Stimulated activated CD4-positive, alpha-beta T cell treated with anti-CD3 and anti-CD28 coated beads, Interleukin-4, amount 100 ng/mL, for 1 hour (primary cell): ENCODE measurements at regions not wholly inside any gene's neighbourhood (a gene's known extent, or its start where the extent isn't known, plus 50 kb on each side); places are given as distances from the start of the nearest gene placed in this dataset.
"Not testable (repeated sequence)": the region's sequence is repeated elsewhere in the genome, so short reads cannot be mapped to it uniquely, and the experiment has no call there.

Experiments
- DNase-seq: peaks from one replicate; pipeline ENCODE4 v3.0.0-alpha.2; 2020

GRCh38 chr3:159401069-159401468, 587.6 kb upstream of the IL12A start:
- DNase-seq: no peak

GRCh38 chr3:159409711-159410110, 578.9 kb upstream of the IL12A start:
- DNase-seq: not testable (repeated sequence)

DNA sequence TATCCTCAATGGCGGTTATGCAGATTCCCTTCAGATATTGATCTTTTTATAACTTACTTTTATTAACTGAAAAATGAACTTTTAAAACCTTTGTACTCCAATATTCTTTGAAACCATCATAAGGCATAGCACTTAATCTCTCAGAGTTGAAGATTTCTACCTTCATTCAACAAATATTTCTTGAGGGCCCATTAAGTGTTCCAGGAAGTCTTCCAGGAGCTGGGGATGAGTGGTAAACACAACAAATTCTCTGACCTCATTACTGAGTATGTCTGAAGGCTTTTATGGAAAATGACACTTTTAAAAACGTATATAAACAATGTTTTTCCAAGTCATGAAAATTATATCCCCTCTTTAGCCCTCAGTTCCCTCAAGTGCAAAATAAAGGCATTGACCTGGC, 575.3 kb upstream of the IL12A start:
- no peak for DNase-seq

GRCh38 chr3:159416856-159417255, 571.8 kb upstream of the IL12A start:
- no peak for DNase-seq

- DNase-seq: no peak
Observed at GRCh38 chr3:159417761-159418160, 570.9 kb upstream of the IL12A start.

- DNase-seq: no peak
Observed at GRCh38 chr3:159418571-159419526, 569.8 kb upstream of the IL12A start.

DNA sequence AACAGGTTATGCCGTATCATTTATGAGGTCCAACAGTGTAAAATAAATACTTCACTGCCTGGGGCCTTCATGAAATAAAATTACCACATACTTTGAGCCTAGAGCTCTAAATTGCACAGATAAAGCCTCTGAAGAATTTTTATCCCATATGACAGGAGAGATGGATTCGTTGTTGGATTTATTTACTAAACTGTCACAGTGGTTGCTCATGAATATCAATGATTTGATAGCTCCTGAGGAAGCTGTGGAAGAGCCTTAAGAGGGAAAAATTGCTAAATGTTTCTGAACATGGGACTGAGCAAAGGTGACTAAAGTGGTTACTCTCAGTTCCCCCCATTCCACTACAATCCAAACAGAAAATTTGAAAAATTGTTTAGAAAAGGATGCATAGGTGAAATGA, 558.9 kb upstream of the IL12A start:
- no peak for DNase-seq

DNA sequence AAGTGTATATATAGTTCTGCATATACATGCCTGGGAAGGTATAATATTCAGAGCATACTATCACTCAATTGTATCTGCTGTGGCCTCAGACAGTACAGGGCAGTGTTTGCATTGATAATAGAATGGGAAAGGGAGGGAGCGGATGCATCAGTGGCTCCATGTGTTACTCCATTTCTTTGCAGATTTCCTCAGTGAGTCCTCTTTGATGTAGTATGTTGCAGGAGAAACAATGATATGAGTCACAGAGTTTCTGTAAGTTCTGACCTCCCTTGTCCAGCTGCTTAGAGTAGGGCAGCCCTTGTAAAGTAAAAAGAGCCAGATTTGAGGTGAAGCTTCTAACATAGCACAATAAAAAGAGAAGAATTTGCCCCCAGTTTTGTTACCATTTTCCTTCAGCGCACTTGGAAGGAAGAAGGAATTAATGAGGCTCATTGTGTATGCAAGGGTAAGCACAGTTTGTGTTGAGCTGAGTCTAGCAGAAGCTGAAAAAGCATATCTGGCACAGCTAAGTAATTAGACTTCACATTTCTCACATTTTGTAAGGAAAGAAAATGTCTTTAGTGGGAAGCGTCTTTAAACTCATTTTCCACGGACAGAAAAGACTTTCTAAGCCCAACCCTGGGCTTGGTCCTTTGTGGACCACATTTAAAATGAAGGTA, 555.8 kb upstream of the IL12A start:
- DNase-seq: no peak

DNA sequence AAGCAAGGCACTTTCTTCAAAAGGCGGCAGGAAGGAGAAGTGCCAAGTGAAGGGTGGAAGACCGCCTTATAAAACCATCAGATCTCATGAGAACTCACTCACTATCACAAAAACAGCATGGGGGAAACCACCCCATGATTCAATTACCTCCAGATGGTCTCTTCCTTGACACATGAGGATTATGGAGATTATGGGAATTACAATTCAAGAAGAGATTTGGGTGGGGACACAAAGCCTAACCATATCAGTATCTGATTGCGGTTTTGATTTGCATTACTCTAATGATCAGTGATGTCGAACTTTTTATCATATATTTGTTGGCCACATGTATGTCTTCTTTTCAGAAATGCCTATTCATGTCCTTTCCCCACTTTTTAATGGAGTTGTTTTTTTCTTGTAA, 549.3 kb upstream of the IL12A start:
- DNase-seq: no peak

- no peak for DNase-seq
Observed at GRCh38 chr3:159441279-159441678, 547.4 kb upstream of the IL12A start.

GRCh38 chr3:159443266-159443665, 545.4 kb upstream of the IL12A start:
- no peak for DNase-seq

- DNase-seq: no peak
Observed at GRCh38 chr3:159447841-159448240, 540.8 kb upstream of the IL12A start.

DNA sequence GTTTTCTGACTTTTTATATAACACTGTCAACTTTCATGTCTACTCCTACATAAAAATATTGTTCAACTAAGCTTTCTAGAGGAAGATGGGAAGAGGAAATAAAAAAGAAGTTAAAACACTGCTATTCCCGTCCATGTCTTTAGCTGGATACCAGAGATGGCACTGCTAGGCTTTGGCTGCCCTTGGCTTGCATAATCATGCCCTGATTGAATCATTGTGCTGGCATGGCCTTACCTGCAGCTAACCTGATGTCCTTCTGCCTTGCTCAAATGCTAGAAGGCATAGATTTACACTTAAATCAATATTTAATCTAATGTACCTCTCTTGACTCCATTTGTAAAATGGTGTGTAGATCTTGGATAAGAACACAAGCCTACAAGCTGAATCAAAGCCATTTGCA, 539.7 kb upstream of the IL12A start:
- DNase-seq: no peak

- no peak for DNase-seq
Observed at GRCh38 chr3:159451067-159451466, 537.6 kb upstream of the IL12A start.

DNA sequence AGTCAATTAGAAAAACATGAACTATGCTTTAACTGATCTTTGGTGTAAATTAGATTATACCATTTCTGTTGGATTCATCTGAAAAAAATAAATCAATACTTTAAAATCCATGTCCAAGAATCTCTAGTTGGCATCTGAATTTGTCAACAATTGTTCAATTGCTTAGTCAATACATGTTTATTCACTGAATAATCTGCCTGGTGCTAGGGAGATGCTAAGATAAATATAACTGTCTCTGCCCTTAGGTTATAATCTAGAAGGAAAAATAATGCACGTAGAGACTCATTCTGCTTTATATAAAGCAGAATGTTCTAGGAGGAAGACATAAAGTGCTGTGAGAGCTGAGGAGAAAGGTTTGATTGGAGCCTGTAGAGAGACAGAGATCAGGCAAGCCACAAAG, 537.2 kb upstream of the IL12A start:
- no peak for DNase-seq

GRCh38 chr3:159453036-159453435, 535.6 kb upstream of the IL12A start:
- DNase-seq: no peak

DNA sequence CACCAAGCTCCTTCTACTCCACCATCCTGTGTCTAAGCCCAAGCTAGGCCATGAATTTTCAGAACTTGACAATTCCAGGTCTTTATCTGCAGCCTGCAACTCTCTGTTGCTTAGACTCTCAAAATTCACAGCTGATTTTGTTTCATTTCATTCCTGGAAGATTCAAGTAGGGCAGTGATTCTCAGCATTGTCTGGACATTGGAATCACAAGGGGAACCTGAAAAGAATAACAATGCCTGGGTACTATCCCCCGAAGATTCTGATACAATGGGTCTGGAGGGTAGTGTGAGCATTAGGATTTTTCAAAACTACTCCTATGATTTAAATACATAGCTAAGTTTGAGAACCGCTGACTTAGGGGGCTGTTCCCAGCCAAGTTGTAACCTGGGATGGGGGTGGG, 534.7 kb upstream of the IL12A start:
- DNase-seq: no peak

GRCh38 chr3:159455741-159456181, 532.9 kb upstream of the IL12A start:
- DNase-seq: no peak

- DNase-seq: no peak
Observed at GRCh38 chr3:159458010-159458409, 530.6 kb upstream of the IL12A start.

GRCh38 chr3:159458982-159459381, 529.7 kb upstream of the IL12A start:
- no peak for DNase-seq

DNA sequence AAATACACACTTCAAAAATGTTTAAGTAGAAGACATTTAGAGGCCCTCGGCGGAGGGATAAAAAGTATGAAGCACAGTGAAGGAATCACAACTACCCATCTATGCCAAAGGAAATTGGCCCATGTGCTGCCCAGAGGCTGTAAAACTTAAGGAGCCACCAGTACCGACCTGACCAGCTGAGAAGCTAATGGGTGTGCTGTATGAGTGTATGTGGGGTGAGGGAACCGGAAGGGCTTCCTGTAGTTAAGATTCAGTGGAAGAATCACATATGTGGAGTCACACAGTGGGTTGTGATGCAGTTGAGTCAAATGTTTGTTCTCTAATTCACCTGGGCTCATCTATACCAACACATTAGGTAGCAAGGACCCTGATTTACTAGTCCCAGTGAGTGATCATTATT, 516.0 kb upstream of the IL12A start:
- DNase-seq: no peak

GRCh38 chr3:159473206-159473605, 515.4 kb upstream of the IL12A start:
- DNase-seq: no peak

DNA sequence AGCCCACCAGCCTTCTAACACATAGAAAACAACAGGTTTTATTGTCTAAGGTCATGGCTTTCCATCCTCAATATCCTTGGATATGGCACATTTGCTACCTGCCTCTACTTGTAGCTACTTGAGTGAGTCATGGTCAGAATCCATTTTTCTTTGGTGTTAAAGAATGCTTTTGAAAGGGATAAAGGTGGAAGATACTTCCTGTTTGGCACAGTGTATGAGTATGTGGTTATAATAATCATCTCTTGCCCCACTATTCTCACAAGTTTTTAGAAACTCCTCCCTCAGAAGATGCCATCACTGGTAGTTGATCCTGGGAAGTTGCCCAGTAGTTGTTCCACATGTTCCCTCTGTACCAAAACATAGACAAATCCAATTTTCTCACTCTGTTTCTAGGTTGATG, 508.6 kb upstream of the IL12A start:
- DNase-seq: no peak

- no peak for DNase-seq
Observed at GRCh38 chr3:159482241-159482993, 506.2 kb upstream of the IL12A start.
